ENCODE measurements at regions not wholly inside any gene's neighbourhood (a gene's known extent, or its start where the extent isn't known, plus 50 kb on each side); places are given as distances from the start of the nearest gene placed in this dataset.
"Not testable (repeated sequence)": the region's sequence is repeated elsewhere in the genome, so short reads cannot be mapped to it uniquely, and the experiment has no call there.

GRCh38 chr13:22801402-22802003 is 379.3 kb upstream of the SGCG start:
- peak in 2 of 58 donors; percentile 1 to 50 for DNase-seq

GRCh38 chr13:22812793-22813192 is 368.0 kb upstream of the SGCG start:
- DNase-seq: no peak

- not testable (repeated sequence) for DNase-seq
These were observed 367.0 kb upstream of the SGCG start for GRCh38 chr13:22813531-22814377.

- DNase-seq: not testable (repeated sequence)
These were observed 366.3 kb upstream of the SGCG start for GRCh38 chr13:22814433-22814832.

DNA sequence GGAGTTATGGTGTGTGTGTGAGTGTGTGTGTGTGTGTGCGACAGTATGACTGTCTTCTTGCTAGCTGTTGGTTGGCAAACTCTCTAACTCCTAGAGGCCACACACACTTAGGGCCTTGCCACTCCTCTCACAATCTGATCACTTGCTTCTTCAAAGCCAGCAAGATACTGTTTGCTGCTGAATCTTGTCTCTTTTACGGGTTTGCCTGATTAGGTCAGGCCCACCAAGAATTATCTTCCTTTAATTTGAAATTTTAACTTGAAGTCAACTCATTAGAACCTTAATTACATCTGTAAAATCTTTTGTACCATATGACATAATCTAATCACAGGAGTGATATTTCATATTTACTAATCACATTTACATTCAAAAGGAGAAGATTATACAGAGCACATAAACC is 359.2 kb upstream of the SGCG start:
- DNase-seq: no peak

DNA sequence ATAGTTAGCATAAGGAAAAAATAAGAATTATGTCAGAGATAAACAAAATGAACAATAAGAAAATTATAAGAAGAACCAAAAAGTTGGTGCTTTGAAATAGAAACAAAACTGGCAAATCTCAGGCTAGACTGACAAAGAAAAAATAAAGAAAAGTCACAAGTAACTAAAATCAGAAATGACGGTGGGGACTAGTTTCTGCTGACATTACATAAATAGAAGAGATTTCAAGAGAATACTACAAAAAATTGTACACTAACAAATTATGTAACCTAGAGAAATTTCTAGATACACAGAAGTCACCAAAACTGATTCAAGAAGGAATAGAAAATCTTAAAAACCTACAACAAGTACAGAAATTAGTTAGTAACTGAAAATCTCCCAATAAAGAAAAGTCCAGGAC is 355.6 kb upstream of the SGCG start:
- no peak for DNase-seq

GRCh38 chr13:22828081-22828480 is 352.7 kb upstream of the SGCG start:
- DNase-seq: no peak

DNA sequence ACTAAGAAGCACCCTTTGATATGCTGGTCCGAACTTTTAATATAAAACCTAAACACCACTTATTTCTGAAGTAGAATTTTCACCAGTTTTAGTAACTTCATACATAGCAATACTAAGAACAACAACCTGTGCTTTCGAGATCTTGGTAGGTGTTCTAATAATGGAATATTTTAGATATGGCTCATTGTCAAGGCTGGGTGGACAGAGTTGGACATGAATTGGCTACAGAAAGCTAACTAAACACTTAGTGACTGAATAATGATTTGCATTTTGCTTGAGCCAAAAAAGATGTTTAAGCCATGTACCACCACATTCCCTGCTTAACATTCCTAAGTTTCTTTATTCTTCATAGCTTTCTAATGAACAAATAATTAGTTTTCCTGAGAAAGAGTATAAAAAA is 344.3 kb upstream of the SGCG start:
- no peak for DNase-seq

DNA sequence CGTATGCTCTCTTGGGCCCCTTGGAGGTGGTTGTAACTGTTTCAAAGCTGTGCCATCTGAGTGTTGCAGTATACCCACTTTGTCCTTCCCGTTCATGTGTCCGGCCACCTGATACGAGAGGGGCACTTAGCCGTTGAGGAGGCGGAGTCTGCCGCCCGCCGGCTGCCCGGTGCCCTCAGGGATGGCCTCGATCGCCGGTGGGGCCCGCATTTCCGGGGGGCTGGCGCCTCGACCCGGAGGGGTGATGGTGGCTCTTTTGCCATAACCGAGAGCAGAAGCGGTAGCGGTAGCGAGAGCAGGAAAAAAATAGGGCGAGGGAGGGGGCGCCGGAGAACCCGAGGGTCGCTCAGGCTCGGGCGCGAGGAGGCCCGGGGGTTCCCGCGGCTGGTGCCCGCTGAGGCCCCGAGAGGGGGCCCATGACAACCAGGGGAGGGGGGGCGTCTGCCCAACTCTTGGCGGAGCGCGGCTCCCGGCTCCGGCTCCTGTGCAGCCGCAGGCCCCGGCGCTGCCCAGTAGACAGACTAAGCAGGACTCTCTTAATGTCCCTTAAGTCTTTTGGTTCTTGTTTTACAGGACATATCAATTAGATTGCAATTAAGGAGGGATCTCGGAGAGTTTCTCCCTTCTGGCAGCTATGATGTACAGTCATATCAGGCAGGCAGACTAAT is 342.7 kb upstream of the SGCG start:
- DNase-seq: no peak

- DNase-seq: no peak
These were observed 340.9 kb upstream of the SGCG start for GRCh38 chr13:22839603-22840530.

DNA sequence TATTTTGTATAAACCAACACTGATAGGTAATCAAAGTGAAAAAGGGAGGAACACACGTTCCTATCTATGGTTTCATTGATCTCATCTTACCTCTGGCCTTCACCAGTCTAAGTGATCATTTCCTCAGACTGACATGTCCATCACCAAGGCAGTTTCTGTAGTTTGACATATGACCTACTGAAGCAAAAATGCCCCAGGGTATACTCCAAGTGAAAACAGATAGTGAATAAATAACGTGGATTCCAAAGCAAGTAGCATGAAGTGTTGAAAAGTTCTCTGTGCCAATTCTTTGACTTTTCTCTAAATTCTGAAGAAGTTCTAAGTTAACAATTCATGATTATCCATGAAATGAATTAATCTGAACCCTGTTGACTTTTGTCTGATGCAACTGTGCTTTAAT is 334.2 kb upstream of the SGCG start:
- DNase-seq: no peak

DNA sequence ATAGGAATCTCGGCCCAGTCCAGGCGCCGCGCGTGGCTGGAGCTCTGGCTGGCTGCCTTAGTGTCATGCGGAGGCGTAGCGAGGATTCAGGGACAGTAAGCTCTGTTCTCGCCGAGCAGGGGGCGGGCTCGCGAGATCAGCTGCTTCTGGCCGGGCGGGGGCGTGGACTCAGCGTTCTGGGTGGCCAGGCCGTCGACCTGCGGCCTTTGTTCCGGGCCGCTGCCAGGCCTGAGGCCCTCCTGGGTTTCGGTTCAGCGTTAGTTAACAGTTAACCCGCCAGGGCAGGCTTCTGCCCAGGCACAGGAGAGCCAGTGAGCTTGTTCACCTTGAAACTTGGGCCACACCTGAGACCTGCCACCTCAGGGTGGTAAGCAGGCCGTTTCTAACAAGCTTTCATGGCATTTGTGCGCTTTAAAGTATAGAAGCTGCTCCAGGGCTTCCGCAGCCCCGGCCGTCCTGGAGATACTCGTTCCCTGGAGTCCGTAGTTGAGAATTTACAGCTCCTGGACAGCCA is 332.2 kb upstream of the SGCG start:
- DNase-seq: no peak

GRCh38 chr13:22855926-22856325 is 324.9 kb upstream of the SGCG start:
- no peak for DNase-seq

GRCh38 chr13:22858980-22859379 is 321.8 kb upstream of the SGCG start:
- not testable (repeated sequence) for DNase-seq

DNA sequence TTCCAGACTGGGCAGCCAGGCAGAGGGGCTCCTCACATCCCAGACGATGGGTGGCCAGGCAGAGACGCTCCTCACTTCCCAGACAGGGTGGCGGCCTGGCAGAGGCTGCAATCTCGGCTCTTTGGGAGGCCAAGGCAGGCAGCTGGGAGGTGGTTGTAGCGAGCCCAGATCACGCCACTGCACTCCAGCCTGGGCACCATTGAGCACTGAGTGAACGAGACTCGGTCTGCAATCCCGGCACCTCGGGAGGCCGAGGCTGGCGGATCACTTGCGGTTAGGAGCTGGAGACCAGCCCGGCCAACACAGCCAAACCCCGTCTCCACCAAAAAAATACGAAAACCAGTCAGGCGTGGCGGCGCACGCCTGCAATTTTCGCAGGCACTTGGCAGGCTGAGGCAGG is 321.4 kb upstream of the SGCG start:
- not testable (repeated sequence) for DNase-seq

DNA sequence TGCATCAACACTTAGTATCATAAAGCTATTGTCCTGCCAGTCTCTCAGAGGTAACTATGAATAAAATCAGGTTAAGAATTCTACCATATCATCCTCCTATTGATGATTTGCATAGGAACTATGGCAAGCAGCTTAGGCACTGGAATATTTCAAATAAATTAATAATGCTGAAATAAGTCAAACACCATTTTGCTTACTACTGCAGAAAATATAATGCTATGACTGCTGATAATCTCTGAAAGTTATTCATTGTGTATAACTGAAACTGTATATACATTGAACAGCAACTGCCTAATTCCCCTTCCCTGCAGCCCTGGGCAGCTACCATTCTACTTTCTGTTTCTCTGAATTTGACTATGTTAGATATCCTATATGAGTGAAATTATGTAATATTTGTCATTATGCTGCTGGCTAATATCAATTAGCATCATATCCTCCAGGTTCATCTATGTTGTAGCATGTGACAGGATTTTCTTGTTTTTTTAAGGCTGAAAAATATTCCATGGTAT is 318.8 kb upstream of the SGCG start:
- DNase-seq: no peak

GRCh38 chr13:22862478-22862877 is 318.3 kb upstream of the SGCG start:
- no peak for DNase-seq

GRCh38 chr13:22866221-22866620 is 314.6 kb upstream of the SGCG start:
- DNase-seq: no peak

GRCh38 chr13:22871231-22871630 is 309.5 kb upstream of the SGCG start:
- no peak for DNase-seq

- DNase-seq: no peak
These were observed 305.9 kb upstream of the SGCG start for GRCh38 chr13:22874839-22875238.

DNA sequence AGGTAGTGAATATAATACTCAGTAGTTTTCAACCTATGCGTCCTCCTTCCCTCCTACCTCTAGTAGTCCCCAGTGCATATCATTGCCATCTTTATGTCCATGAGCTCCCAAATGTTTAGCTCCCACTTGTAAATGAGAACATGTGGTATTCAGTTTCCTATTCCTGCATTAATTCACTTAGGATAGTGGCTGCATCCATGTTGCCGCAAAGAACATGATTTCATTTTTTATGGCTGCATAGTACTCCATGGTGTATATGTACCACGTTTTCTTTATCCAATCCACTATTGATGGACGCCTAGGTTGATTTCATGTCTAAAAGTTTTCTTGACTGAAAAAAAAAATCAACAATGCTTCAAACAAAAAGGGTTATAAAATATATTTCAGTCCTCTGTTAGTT is 303.4 kb upstream of the SGCG start:
- DNase-seq: no peak

All from anterior cingulate cortex (tissue), 58 donors.